ENCODE measurements at regions not wholly inside any gene's neighbourhood (a gene's known extent, or its start where the extent isn't known, plus 50 kb on each side); places are given as distances from the start of the nearest gene placed in this dataset.
"Not testable (repeated sequence)": the region's sequence is repeated elsewhere in the genome, so short reads cannot be mapped to it uniquely, and the experiment has no call there.

DNA sequence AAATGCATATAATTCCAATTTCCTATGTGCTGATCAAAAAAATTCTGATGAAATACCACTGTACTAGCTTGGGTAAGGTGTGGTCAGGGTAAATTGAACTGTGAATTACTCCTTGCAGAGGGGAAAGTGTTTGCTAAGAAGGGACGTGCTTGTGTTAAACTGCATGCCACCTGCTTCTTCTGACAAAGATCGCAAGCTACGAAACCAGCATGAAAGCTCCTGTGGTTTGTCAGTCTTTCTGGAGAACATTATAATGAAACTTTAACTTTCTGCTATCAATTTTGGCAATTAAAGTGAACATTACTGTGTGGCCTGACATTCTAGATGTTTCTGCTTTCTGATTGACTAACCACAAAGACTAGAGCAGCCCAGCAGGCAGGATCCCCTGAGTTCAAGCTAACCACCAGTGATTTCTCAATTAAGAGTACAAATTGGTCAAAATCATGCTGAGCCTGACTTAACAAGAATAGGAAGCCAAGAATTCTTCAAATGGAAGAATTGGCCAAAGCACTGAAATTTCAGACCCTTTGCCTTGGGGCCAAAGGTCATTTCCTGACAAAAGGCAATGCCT is 239.0 kb downstream of the SLITRK2 start:
- H3K36me3 Mint-ChIP-seq (ENCODE audit: low read depth), result no peaks in the 10 kb centered on the region
- H3K9me3 Mint-ChIP-seq, result no peaks in the 10 kb centered on the region
- POLR2A ChIA-PET, result no interaction called here
- intact Hi-C loops (cut with micrococcal nuclease), result no loop called here
- DNase-seq, result no peak
- H3K27ac Mint-ChIP-seq, result no peak overlapping the region
- TF ChIP-seq CTCF (IDR thresholded peaks at IDR 0.05), result no peak
- ATAC-seq, result no peak
- H3K27me3 Mint-ChIP-seq, result no peaks in the 10 kb centered on the region
- H3K4me3 Mint-ChIP-seq, result no peak overlapping the region
- H3K4me1 Mint-ChIP-seq (ENCODE audit: low read depth), result no peaks in the 10 kb centered on the region
- CTCF ChIA-PET, result no interaction called here

- no peaks in the 10 kb centered on the region for H3K27me3 Mint-ChIP-seq
- no peak for TF ChIP-seq CTCF (IDR thresholded peaks at IDR 0.05)
- H3K27ac Mint-ChIP-seq, result no peak overlapping the region
- DNase-seq (no peak), ATAC-seq (no peak)
- H3K9me3 Mint-ChIP-seq, result no peaks in the 10 kb centered on the region
- POLR2A ChIA-PET, result no interaction called here
- intact Hi-C loops (cut with micrococcal nuclease), result no loop called here
- CTCF ChIA-PET, result no interaction called here
- H3K4me3 Mint-ChIP-seq, result no peak overlapping the region
- H3K36me3 Mint-ChIP-seq (ENCODE audit: low read depth), result no peaks in the 10 kb centered on the region
- no peaks in the 10 kb centered on the region for H3K4me1 Mint-ChIP-seq (ENCODE audit: low read depth)
Observed at GRCh38 chrX:146064156-146064555, 246.5 kb downstream of the SLITRK2 start.

- H3K4me3 Mint-ChIP-seq, result no peak overlapping the region
- no peak overlapping the region for H3K27ac Mint-ChIP-seq
- POLR2A ChIA-PET, result no interaction called here
- intact Hi-C loops (cut with micrococcal nuclease), result no loop called here
- no peak for TF ChIP-seq CTCF (IDR thresholded peaks at IDR 0.05)
- ATAC-seq (no peak), DNase-seq (no peak)
- peaks cover 3% of the 10 kb centered on the region for H3K9me3 Mint-ChIP-seq
- no peaks in the 10 kb centered on the region for H3K36me3 Mint-ChIP-seq (ENCODE audit: low read depth)
- CTCF ChIA-PET, result no interaction called here
- no peaks in the 10 kb centered on the region for H3K4me1 Mint-ChIP-seq (ENCODE audit: low read depth)
- no peaks in the 10 kb centered on the region for H3K27me3 Mint-ChIP-seq
Observed at GRCh38 chrX:146090732-146091131, 273.1 kb downstream of the SLITRK2 start.

DNA sequence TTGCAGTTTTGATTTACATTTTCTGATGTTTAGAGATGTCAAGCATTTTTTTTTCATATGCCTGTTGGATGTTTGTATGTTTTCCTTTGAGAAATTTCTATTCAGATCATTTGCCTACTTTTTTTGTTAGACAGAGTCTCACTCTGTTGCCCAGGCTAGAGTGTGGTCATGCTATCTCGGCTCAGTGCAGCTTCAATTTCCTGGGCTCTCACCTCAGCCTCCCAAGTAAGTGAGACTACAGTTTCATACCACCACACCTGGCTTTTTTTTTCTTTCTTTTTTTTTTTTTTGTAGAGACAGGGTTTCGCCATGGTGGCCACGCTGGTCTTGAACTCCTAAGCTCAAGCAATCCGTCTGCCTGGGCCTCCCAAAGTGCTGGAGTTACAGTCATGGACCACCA is 291.7 kb downstream of the SLITRK2 start:
- ChIA-PET CTCF (no interaction called here), POLR2A (no interaction called here)
- Mint-ChIP-seq H3K27ac (no peak overlapping the region), H3K9me3 (peaks cover 3% of the 10 kb centered on the region), H3K4me3 (no peak overlapping the region), H3K4me1 (ENCODE audit: low read depth) (no peaks in the 10 kb centered on the region), H3K36me3 (ENCODE audit: low read depth) (no peaks in the 10 kb centered on the region), H3K27me3 (no peaks in the 10 kb centered on the region)
- ATAC-seq (no peak), DNase-seq (no peak)
- intact Hi-C loops (cut with micrococcal nuclease), result no loop called here
- no peak for TF ChIP-seq CTCF (IDR thresholded peaks at IDR 0.05)

DNA sequence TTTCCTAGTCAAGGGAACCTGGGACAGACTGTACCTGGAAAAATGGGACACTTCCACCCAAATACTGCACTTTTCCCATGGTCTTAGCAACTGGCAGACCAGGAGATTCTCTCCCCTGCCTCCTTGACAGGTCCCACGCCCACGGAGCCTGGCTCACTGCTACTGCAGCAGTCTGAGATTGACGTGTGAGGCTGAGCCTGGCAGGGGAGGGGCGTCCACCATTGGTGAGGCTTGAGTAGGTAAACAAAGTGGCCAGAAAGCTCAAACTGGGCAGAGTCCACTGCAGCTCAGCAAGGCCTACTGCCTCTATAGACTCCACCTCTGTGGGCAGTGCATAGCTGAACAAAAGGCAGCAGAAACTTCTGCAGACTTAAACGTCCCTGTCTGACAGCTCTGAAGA is 301.4 kb downstream of the SLITRK2 start:
- POLR2A ChIA-PET; H3K27me3 Mint-ChIP-seq; CTCF ChIA-PET; H3K9me3 Mint-ChIP-seq; H3K27ac Mint-ChIP-seq; DNase-seq; H3K4me3 Mint-ChIP-seq; intact Hi-C loops (cut with micrococcal nuclease); H3K36me3 Mint-ChIP-seq (ENCODE audit: low read depth); ATAC-seq; H3K4me1 Mint-ChIP-seq (ENCODE audit: low read depth): not testable (repeated sequence)

GRCh38 chrX:146127617-146128016 is 310.0 kb downstream of the SLITRK2 start:
- H3K9me3 Mint-ChIP-seq, result peaks cover 3% of the 10 kb centered on the region
- ChIA-PET CTCF (no interaction called here), POLR2A (no interaction called here)
- intact Hi-C loops (cut with micrococcal nuclease), result no loop called here
- H3K4me1 Mint-ChIP-seq (ENCODE audit: low read depth), result no peaks in the 10 kb centered on the region
- DNase-seq (no peak), ATAC-seq (no peak)
- no peak overlapping the region for H3K4me3 Mint-ChIP-seq
- TF ChIP-seq CTCF (IDR thresholded peaks at IDR 0.05), result no peak
- H3K36me3 Mint-ChIP-seq (ENCODE audit: low read depth), result no peaks in the 10 kb centered on the region
- no peak overlapping the region for H3K27ac Mint-ChIP-seq
- no peaks in the 10 kb centered on the region for H3K27me3 Mint-ChIP-seq

All from activated CD8-positive, alpha-beta T cell treated with anti-CD3 and anti-CD28 coated beads for 36 hours (primary cell).